T47D (cell line): ENCODE measurements at regions not wholly inside any gene's neighbourhood (a gene's known extent, or its start where the extent isn't known, plus 50 kb on each side); places are given as distances from the start of the nearest gene placed in this dataset.
"Not testable (repeated sequence)": the region's sequence is repeated elsewhere in the genome, so short reads cannot be mapped to it uniquely, and the experiment has no call there.

Experiments used
- DNase-seq, 2 experiments: peaks; one replicate each; pipeline versions ENCODE4 v3.0.0 to v3.0.0-alpha.2; 2011 to 2012; ENCODE audit warnings: low read depth in 1 of 2, low spot score in 1 of 2
- JUND ChIP-seq: IDR thresholded peaks from 2 replicates; pipeline ENCODE4 v1.6.1; 2012; ENCODE audit warnings: low read depth
- in situ Hi-C: cut with HindIII; loops from 2 replicates; pipeline ENCODE4 v1.10.0; 2016; ENCODE audit warnings: low sequenced_read_pairs, low pct_unique_long_range_greater_than_20kb

DNA sequence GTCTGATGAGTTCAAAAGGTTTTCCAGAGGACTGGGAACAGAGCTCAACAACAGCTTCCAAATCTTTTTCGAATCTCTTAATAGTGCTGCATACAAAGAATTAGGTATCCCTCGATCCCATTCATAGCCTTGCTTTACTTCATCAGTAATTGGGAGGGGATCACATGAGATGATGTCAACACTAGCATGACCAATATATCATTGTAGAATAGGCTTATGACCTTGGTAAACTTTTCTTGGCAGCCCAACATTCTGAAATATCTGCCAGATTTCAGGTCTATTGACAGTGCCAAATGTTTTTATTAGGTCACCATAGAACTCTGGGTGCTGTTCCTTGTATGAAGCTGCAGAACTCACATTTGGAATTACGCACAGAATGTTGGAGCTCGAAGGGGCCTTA, 228.9 kb downstream of the FGF10 start:
- in situ Hi-C loops = no loop called here

DNA sequence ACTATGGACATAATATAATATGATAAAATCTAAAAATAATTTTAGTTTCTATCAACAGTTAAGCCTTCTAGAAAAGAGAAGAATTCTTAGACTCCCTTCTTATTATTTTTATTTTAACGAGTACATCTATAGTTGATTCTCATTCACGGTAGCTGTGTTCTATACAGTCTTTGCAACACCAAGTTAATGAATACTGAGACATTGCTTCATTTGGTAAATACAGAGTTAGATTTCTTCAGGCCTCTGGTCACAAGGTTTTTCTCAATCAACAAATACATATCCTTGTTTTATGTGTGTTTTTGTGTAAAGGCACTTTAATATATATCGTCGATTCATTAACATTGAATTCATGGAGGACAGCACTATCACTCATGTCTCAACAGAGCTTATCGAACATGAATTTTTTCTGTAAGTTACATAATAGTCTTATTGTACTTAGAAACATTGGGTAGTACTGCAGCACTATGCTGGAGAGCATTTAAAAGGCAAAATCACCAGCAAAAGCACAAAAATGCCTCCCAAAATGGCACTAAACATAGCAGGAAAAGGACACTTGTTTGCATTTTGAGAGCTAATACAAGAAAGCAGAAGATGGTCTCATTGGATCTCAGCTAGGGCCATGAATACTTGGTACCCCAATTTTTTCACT, 239.0 kb downstream of the FGF10 start:
- in situ Hi-C loops = no loop called here
- no peak for DNase-seq
- TF ChIP-seq JUND = no peak

More for the DNA sequence above, 228.9 kb downstream of the FGF10 start:
- no peak for DNase-seq
- TF ChIP-seq JUND = no peak

DNA sequence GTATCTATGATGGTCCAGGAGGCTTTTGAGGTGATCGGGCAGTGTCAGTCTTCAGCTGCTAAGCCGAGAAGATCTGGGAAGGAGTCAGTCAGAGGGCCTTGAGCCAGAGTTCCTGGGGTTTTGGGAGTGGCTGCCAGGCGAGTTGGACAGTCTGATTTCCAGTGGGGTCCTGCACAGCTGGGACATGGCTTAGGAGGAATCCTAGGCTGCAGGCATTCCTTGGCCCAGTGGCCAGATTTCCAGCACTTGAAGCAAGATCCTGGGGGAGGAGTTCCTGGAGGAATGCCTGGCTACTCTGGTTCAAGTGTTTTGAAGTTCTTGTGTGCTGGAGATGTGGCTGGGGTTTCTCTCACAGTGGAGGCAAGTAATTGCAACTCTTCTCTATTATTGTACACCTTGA, 271.3 kb downstream of the FGF10 start:
- in situ Hi-C loops, DNase-seq: not testable (repeated sequence)

- in situ Hi-C loops, DNase-seq: not testable (repeated sequence)
Measured at GRCh38 chr5:44108232-44108631, 281.0 kb downstream of the FGF10 start.

DNA sequence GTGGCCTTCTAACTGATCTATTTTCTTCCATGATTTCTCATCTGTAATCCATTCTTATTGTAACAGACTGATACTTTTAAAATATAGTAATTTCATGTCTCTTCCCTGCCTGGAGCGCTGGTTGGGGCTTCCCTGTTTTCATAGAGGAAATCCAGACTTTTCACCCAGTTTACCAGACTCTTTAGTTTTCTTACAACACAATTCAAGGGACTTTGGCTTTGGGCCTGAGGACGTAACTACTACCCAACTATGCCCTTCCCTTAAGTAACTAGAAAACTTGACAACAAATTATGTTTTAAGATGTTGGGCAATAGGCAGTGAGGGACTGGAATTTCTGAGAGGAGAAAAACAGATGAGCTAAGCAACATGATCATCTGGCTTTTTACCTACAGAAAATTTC, 289.6 kb downstream of the FGF10 start:
- no peak for DNase-seq
- in situ Hi-C loops = no loop called here
- no peak for TF ChIP-seq JUND

GRCh38 chr5:44089424-44090144, 299.6 kb downstream of the FGF10 start:
- in situ Hi-C loops = no loop called here
- no peak for TF ChIP-seq JUND
- no peak for DNase-seq

DNA sequence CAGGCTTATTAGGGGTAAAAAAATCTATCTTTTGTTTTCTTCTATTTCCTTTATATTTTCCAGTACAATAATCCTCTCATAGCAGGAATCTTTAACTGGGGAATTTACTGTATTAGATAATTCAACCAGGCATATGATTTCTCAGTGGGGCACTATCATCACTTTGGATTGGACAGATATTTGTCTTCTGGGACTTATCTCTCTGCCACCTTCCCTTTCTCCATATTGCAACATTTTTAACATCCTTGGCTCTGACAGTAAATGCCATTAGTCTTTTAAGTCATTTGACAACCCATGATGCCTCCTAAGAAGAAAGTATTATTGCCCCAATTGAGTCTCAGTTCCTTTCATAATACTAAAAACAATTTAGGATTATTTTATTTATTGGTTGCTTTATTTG, 304.1 kb downstream of the FGF10 start:
- in situ Hi-C loops = no loop called here
- no peak for TF ChIP-seq JUND
- DNase-seq = no peak

DNA sequence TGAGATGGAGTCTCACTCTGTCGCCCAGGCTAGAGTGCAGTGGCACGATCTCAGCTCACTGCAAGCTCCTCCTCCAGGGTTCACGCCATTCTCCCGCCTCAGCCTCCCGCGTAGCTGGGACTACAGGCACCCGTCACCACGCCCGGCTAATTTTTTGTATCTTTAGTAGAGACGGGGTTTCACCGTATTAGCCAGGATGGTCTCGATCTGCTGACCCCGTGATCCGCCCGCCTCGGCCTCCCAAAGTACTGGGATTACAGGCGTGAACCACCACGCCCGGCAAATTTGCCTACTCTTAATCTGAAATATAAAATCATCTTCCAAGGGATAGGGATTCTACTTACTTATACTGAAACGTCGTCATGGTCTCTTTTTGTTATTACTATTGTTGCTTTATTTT, 314.7 kb downstream of the FGF10 start:
- in situ Hi-C loops, DNase-seq: not testable (repeated sequence)

GRCh38 chr5:44051591-44051990, 337.6 kb downstream of the FGF10 start:
- in situ Hi-C loops = no loop called here
- TF ChIP-seq JUND = no peak
- DNase-seq = no peak

GRCh38 chr5:44048276-44048984, 340.8 kb downstream of the FGF10 start:
- in situ Hi-C loops = no loop called here
- DNase-seq = no peak
- no peak for TF ChIP-seq JUND

DNA sequence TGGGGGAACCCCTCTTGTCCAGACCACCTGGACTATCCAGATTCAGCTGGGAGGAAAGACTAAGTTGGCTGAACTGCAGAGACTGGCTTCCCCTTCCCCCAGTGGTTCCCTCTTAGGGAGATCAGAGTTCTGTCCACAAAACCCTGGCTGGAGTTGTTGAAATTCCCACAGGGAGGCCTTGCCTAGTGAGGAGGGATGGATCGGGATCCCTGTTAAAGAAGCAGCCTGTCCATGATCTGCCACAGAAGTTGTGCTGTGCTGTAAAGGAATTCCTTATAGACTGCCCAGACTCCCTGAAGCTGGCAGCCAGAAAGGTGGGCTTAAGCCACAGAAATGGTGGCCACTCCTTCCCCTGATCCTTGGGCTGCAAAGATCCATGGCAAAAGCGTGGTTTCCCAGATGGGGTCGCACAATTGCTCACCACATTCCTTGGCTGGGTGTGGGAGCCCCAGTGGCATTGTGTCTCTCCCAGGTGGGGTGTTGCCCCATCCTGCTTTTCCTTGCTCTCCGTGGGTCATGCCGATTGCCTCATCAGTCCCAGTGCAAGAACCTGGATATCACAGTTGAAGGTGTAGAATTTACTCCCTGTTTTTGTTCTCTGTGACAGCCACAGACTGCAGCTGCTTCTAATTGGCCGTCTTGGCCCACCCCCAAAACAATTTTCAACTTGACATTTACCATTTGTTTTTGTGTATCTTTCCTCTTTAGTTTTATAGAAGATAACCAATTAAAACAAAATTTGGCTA, 342.4 kb downstream of the FGF10 start:
- in situ Hi-C loops = no loop called here
- TF ChIP-seq JUND = no peak
- no peak for DNase-seq

GRCh38 chr5:44044549-44044948, 344.7 kb downstream of the FGF10 start:
- DNase-seq, in situ Hi-C loops: not testable (repeated sequence)

- no peak for TF ChIP-seq JUND
- no peak for DNase-seq
- in situ Hi-C loops = no loop called here
Measured at GRCh38 chr5:44028226-44028625, 361.0 kb downstream of the FGF10 start.
